OCI-LY7 (cell line): ENCODE measurements at regions not wholly inside any gene's neighbourhood (a gene's known extent, or its start where the extent isn't known, plus 50 kb on each side); places are given as distances from the start of the nearest gene placed in this dataset.

Source experiments
- EZH2phosphoT487 ChIP-seq: fragments of 200-600 bp; sonication (generic); IDR thresholded peaks from 2 replicates; pipeline ENCODE4 v1.6.1; 2018; ENCODE audit warnings: low read depth, borderline replicate concordance, mild to moderate bottlenecking, mixed run types, antibody characterized with exemption, low read length, moderate library complexity, mixed read lengths
- TF ChIP-seq, protein P1 (sequence below): fragments of 200-600 bp; sonication (generic); conservative IDR thresholded peaks from 2 replicates; pipeline ENCODE4 v1.5.1; 2014; ENCODE audit warnings: mild to moderate bottlenecking, antibody characterized with exemption, low read length, moderate library complexity, mixed read lengths

DNA sequence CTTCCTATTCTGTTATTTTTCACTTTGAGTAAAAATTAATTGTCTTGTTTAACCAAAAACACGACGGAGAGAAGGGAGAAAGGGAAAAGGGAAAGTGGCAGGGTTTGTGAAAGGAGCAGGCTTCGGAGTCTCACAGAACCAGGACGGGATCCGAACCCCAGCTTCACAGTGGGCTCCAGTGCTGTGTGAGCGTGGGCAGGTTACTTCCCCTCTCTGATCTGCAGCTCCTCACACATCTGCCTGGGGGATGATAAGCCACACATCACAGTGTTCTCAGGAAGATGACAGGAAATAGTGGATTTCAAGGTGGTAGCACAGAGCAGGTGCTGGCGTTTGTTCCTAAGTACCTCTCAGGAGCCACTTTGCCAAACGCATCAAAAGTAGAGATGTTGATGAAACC, 94.2 kb upstream of the GPR26 start:
- TF ChIP-seq, protein P1, sequence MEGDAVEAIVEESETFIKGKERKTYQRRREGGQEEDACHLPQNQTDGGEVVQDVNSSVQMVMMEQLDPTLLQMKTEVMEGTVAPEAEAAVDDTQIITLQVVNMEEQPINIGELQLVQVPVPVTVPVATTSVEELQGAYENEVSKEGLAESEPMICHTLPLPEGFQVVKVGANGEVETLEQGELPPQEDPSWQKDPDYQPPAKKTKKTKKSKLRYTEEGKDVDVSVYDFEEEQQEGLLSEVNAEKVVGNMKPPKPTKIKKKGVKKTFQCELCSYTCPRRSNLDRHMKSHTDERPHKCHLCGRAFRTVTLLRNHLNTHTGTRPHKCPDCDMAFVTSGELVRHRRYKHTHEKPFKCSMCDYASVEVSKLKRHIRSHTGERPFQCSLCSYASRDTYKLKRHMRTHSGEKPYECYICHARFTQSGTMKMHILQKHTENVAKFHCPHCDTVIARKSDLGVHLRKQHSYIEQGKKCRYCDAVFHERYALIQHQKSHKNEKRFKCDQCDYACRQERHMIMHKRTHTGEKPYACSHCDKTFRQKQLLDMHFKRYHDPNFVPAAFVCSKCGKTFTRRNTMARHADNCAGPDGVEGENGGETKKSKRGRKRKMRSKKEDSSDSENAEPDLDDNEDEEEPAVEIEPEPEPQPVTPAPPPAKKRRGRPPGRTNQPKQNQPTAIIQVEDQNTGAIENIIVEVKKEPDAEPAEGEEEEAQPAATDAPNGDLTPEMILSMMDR: no peak
- TF ChIP-seq EZH2phosphoT487: no peak
